HG02678 (cell line): ENCODE measurements at regions not wholly inside any gene's neighbourhood (a gene's known extent, or its start where the extent isn't known, plus 50 kb on each side); places are given as distances from the start of the nearest gene placed in this dataset.
"Not testable (repeated sequence)": the region's sequence is repeated elsewhere in the genome, so short reads cannot be mapped to it uniquely, and the experiment has no call there.

ENCODE experiments used
- ATAC-seq: cut with Tn5 transposase; IDR thresholded peaks from one replicate; pipeline ENCODE4 v1.9.1; 2021; ENCODE audit warnings: mild to moderate bottlenecking, moderate library complexity; ENCODE audit not compliant: unreplicated experiment

DNA sequence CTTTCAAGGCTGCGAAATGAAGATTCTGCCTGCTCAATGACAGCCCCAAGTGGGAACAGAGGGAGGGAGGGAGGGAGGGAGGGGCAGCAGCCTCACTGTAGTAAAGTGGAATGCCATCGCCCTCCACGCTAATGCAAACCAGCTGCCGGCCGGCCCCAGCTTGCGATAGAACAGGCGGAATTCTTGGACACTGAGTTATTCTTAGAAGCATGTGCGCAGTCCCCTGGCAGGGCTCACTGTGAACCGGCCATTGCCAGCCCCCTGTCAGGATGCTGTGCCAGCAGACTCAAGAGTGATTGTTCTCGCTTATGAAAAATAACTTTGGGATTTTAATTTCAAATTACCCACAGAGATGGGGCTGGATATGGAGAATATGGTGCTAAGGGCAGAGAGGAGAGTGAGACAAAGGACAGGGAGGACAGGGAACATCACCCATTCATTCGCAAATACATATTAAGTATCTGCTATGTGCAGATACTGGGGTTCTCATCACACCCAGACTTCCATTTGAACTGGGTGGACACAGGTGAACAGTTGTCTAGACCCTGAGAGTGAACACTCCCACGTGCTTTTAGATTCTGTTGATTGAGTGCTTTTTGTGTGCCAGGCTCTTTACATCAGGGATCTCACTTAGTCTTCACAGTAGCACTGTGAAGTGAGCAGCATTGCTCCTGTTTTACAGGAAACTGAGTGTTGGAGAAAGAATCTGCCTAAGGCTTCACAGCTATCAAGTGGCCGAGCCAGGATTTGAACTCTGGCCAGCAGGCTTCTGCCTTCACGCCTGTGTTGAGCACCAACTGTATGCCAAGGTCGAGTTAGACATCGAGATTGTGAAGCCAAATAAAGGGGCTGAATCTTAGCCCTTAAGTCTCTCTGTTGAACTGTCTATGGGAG, 192.9 kb downstream of the C12orf75 start:
- no peak for ATAC-seq

DNA sequence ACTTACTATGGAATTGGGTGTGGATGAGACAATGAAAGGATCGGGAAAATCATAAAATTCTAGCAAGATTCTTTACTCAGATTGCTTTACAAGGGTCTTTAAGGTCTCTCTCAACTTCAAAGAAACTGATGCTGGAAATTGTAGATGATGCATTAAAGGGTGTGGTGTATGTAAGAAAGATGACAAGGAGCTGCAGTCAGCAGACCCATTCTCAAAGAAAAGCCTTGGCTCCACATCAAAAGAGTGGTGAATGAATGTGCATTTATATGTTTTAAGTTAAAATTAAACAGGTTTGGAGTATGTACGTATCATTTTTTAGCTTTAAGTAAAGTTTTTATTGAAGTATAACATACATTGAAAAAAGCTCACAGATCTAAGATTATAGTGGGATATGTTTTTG, 194.5 kb downstream of the C12orf75 start:
- ATAC-seq = no peak

DNA sequence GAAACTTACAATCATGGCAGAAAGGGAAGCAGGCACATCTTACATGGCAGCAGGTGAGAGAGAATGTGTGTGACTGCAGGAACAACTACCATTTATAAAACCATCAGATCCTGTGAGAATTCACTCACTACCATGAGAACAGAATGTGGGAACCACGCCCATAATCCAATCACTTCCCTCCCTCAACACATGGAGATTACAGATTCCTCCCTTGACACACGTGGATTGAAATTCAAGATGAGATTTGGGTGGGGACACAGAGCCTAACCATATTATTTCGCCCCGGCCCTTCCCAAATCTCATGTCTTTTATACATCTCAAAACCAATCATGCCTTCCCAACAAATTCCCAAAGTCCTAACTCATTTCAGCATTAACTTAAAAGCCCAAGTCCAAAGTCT, 203.6 kb downstream of the C12orf75 start:
- ATAC-seq = no peak

DNA sequence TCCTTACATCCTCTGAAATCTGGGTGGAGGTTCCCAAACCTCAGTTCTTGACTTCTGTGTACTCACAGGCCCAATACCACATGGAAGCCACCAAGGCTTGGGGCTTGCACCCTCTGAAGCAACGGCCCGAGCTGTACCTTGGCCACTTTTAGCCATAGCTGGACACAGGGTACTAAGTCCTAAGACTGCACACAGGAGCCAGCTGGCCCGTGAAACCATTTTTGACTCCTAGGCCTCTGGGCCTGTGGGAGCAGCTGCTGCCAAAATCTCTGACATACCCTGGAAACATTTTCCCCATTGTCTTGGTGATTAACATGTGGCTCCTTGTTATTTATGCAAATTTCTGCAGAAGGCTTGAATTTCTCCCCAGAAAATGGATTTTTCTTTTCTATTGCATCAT, 204.5 kb downstream of the C12orf75 start:
- not testable (repeated sequence) for ATAC-seq

DNA sequence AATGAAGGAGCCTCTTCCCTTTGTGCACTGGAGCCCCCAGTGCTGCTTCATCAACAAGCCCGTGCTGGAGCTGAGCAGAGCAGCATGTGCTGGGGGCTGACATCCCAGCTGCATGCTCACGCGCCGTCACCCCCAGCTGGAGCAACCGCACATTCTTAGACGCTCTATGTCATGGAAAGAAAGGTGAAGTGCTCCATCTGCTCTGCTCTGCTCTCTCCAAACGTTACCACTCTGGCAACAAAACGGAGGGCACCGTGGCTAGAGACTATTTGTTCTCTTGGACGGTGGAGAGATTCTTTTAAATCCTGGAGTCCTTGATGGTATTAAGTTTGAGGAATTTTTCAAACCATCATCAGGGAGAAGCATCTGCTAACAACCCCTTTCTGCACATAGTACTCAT, 208.4 kb downstream of the C12orf75 start:
- no peak for ATAC-seq

DNA sequence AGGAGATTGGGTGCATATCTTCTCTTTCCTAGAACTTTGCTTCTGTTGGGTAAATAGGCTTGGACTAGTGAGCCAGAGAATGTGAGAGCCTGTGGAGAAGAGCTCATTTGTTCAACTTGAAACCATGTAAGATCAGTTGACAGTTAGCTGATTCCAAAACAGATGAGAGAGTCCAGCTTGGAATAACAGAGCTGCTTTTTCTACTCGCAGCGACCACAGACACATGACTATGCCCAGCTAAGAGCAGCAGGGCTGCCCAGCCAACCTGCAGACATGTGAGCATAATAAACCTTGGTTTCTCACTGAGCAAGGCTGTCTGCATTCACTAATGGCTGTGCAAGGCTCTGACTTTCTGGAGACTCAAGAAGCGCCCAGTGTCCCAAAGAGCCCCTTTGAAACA, 209.2 kb downstream of the C12orf75 start:
- ATAC-seq = no peak

DNA sequence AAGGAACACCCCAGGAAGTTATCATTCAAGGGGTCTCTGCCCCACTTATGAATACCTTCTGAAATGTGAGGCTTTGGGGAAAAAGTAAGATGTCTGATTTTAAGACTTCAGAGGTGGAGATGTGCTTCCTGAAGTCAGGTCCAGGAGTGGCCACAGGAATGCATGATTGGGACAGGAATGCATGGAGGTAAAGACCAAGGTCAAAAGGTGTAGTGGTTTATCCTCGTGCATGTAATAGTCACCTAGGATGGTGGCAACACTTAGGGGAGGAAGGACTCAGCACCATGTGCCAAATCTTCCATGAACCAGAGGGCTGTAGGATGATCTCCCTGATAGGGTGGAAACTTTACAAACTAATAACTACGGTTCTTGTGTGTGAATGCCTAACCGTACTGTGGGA, 217.3 kb downstream of the C12orf75 start:
- no peak for ATAC-seq

DNA sequence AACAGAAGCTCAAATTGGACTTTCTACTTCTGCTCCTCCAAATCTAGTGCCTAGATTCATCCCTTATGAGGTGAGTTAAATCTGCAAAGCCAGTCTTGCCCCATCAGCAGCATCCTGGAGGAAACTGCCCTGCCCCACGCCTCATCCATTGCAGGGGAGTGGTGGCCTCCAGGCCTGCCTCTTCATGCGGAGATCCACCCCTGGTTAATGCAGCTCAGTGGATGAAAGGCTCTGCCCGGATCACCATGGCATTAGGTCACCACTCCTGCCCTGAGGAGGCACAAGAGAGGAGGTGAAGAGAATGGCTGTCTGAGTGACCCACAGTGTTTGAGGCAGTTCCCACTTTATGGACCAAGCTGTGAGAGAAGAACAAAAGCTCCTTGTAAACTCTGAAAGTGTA, 218.1 kb downstream of the C12orf75 start:
- no peak for ATAC-seq

DNA sequence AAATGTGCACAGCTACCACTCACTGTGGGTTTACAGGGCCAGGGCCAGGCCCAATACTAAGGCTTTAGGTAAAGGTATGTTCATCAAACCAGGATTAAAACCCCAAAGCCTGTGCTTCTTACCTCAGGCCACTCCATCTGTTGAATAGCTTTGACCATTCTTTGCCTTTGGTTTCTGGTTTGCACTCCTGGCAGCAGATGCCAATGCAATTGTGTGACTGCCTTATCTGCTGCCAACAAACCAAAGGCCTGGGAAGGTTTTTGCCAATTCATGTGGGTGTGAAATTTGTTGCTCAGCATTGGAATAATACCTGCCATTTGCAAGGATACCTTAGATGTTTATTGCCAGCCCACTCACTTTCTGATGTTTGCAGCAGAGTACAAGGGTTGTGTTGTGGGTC, 221.6 kb downstream of the C12orf75 start:
- no peak for ATAC-seq

DNA sequence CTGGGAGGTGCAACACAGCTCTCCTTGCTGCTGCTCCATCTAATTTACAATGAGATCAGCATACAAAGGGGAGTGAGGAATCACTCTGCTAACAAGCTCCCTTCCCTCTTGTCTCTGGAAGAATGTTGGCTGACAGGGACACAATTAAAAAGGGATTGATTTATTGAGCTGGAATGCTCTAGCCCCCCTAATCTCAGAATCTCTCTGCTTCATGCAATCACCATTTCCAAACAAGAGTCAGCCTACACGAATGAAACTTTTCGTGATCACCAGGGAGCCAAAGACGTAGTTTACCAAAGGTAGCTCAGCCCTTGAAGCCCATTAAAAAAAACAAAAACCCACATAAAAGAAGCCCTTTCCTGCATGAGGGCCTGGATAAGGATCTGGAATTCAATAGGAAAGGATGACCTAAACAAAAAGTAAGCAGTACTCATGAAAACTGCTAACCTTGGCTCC, 223.8 kb downstream of the C12orf75 start:
- no peak for ATAC-seq

DNA sequence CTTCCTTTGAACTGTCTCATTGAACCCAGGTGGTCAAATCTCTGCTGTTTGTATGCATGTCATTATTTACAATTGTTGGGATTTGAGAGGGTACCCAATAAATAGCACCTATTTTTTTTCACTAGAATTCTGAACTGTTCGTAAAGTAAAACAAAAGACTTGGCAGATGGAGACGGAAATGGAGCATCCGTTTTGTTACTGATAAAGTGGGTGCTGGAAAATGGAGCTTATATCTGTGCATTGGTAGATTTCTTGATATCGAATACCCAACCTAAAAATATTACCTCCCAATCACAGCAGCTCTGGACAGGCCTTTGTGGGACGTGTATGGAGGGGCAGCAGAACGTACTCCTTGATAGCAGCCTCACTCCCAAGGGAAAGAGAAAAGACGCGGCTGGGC, 224.4 kb downstream of the C12orf75 start:
- no peak for ATAC-seq

DNA sequence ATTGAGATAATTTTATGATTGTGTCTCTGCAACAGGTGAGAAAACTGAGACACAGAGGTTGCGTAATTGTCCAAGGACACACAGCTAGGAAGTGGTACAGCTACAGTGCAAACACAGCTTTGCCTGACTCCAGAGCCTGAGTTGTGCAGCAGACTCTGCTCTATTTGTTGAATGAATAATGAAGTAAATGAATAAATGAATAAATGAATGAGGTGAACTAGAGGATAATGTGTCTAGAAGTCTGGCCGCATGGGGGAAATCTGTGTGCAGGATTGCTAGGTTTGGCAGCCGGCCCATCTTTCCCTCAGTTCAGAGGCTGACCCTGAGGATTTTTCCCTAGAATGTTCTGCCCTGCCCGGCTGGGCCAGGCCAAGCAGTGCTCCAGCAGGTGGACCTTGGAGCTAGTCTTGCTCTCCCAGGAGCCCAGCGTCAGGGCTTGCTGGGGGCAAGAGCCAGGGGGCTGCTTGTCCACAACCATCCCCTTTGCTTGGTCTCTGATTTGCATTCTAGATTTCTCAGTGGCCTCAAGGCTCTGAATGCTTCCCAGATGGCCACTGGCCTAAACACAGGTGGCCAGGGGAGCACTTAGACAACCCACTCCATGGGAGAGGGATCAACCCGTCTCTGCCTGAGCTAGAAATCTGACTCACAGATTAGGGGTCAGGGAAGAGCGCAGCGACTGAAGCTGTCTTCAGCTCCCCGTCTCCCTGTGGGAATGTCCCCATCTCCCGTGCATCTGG, 225.2 kb downstream of the C12orf75 start:
- no peak for ATAC-seq

DNA sequence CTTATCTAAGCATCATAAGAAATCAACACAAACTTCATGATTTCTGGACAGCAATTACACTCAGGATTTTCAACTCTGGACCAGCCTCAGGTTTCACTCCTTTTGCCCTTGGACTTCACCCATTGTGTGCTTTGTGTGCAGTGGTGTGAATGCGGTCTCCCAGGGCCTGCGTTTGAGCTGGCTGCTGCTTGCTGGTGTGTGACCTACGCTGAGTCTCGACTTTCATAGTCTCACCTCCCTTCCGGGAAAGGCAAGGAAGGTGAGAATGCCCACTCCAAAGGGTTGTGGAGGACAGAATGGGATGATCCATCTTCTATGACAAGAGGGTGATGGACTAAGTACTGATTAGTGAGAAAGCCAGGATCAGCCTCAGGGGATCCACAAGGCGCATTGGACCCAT, 228.8 kb downstream of the C12orf75 start:
- ATAC-seq = no peak

DNA sequence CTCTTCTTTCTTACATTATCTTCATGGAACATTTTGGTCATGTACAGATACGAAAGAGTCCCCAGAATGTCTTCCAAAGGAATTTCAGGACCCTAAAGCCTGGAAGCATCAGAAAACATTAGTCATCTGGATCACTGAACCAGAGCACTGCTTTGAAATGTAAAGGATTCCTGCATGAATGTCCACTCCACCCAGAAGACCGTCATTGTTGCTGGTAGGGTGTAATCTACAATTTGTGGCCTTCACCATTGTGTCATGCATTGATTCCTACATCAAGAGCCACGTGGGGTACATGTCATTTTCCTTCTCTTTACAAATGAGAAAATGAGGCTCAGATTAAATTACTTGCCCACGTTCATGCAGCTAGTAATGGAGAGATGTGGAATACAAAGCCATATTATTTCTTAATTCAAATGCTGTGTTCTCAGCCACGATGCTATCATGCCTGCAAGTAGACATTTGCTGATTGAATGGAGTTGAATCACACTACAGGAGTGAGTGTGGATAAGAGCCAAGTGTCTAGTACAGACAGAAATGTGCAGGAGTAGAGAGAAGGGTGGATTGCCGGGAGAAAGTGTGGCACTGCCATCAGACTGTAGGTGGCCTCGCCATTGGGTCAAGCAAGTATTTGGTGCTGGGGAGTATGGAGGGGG, 231.2 kb downstream of the C12orf75 start:
- no peak for ATAC-seq

DNA sequence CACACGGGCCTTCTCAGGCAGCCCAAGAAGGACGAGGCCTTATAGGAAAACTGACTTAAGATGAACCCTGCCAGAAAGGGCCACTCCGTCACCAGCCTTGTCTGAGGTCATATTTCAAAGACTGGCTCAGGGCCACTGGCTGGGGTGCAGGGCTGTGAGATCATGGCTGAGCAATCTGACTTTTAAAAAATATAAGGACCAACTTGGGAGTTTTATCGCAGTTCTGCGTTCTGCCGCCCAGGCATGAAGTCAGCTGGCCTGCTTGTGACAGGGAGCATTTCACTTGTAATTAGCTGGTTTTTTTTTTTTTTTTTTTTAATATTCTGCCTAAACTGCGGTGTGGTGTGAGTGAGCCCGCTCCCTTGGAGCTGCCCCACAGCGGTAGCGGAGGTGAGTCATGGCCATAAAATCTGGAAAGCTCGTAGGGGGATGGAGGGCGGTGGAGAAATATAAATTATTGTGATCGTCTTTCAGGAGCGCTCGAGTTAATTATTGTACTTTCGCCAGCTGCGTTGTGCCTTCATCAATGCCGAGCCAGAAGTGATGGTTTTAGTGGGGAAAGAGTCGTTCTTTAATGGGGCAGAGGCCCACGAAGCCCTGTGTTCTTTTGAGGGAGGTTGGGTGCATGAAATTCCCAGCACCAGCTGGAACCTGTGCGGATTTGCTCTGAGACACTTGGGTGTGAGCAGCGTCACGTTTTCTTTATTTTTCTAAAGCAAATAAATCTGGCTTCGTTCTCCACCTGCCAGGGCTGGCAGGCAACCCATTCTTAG, 231.9 kb downstream of the C12orf75 start:
- ATAC-seq = no peak

DNA sequence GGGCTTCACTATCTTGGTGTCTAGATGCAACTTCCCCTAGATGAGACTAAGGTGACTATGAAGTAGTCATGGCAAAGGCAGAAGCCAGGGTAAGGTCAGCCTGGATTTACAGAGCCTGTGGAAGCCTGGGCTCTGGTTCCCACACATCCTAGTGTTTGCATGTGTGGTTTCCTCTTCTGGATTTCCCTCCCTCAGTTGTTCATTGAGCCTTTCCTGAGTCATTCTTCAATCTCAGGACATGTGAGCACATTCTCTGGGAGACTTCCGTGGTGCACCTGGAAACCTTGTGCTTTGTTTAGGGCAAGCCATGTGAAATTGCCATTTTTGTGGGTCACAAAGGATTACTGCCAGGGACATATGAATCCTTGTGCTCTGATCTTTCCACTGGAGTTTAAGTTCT, 236.6 kb downstream of the C12orf75 start:
- no peak for ATAC-seq

DNA sequence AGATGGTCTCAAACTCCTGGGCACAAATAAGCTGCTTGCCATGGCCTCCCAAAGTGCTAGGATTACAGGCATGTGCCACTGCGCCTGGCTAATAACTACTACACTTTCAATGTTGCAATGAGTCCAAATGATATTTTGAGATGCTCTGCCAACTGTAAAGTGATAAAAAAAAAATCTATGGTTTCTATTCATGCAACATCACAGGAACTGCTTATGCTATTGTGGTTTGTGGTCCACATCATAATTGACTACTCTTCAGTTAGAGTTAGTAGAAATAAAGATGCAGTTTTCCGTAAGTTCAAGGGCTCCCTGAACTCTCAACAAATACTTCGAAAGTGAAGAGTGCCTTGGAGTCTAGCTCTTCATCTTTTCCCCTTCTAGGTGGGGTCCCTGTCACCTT, 239.4 kb downstream of the C12orf75 start:
- no peak for ATAC-seq

DNA sequence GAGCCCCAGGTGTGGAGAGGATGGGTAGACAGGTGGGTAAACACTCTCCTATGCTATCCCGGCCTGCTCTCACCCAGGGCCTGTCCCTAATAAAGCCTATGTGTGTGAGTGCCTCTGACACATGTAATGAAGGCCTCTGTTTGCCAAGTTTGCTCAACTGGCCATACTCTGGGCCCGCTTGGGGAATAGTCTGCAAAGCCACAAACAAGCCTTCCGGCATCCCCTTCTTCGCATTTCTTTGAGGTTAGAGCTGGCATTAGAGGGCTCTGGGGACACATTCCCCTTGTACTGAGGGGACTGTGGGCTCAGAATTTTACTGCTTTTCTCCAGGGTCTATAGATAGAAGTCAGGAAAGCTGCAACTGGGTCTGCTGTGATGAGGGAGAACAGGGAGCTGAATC, 240.5 kb downstream of the C12orf75 start:
- ATAC-seq = no peak

DNA sequence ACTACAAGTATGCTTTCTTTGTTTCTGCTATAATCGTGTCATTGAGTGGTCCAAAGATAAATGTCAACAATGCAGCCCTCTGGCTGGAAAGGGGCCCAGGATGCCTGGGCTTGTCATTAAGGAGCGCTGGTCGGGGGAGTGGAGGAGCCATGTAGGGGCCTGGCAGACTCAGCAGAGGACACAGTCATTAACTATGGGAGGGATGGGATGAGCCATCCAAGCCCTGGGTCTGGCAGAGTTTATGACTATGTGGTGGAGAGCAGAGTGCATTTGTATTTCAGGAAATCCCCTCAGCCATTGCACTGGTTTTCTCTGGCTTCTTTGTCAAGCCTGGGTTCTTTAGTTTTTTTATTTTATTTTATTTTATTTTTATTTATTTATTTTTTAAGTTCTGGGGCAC, 243.1 kb downstream of the C12orf75 start:
- no peak for ATAC-seq

DNA sequence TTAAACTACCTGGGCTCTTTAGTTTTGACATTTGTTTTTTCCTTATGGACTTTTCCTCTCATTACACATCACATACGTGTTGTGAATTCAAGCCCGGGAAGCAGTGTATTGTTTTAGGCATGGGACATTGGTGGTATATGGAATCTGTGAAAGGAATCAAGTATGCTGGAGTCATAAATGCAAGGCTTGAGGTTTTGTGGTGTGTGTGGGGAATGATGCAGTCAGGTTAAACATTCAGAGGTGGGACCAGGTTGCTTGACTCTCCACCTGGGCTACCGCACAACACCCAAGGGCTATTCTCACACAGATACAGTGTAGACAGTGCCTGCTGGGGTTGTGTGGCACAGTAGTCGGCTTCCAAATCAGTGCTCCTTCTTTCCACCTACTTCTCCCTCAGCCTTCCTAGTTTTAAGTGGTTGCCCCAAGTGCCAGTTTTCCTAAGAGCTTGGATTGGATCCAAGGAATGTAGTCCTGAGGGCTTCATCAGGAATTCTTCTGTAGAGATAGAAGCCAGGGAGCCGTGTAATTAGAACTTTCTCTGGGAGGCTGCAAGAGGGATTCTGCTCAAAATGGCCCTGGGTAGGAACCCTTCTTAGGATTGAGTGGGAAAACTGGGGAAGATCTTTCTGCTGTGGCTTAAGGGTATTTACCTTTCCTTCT, 243.7 kb downstream of the C12orf75 start:
- no peak for ATAC-seq
